Thyroid gland (tissue), 4 donors: ENCODE measurements at regions not wholly inside any gene's neighbourhood (a gene's known extent, or its start where the extent isn't known, plus 50 kb on each side); places are given as distances from the start of the nearest gene placed in this dataset.

Source experiments
- DNase-seq, 2 donors: peaks; one replicate each; pipeline ENCODE4 v3.0.0-alpha.2; 2019
- H3K27ac ChIP-seq, 3 donors: fragments of 200-600 bp; sonication (generic); 1 replicate in 2 of 3; 2 replicates in 1 of 3; pipeline ENCODE4 v1.5.1; 2016 to 2019; ENCODE audit warnings: mild to moderate bottlenecking in 1 of 3, moderate library complexity in 1 of 3
- H3K27me3 ChIP-seq: fragments of 200-600 bp; sonication (generic); one replicate; pipeline ENCODE4 v1.5.1; 2019
- H3K36me3 ChIP-seq, 2 donors: fragments of 200-600 bp; sonication (generic); one replicate each; pipeline ENCODE4 v1.5.1; 2016 to 2019
- H3K4me1 ChIP-seq, 2 donors: fragments of 200-600 bp; sonication (generic); one replicate each; pipeline ENCODE4 v1.5.1; 2017 to 2019
- H3K4me3 ChIP-seq, 3 donors: fragments of 200-600 bp; sonication (generic); replicated peaks in 1 of 3; 1 replicate in 2 of 3; 2 replicates in 1 of 3; pipeline ENCODE4 v1.5.1; 2016; ENCODE audit warnings: mild to moderate bottlenecking in 1 of 3
- H3K9me3 ChIP-seq: fragments of 200-600 bp; sonication (generic); one replicate; pipeline ENCODE4 v1.5.1; 2017
- CTCF ChIP-seq, 6 experiments: fragments of 200-600 bp in 3 of 6; fragments of 450-650 bp in 3 of 6; sonication (generic) in 3 of 6; IDR thresholded peaks; one replicate each; pipeline ENCODE4 v1.5.1; 2016 to 2019; ENCODE audit warnings: antibody characterized with exemption in 6 of 6, mild to moderate bottlenecking in 2 of 6, inconsistent platforms in 1 of 6, moderate library complexity in 1 of 6
- POLR2A ChIP-seq, 2 donors: fragments of 450-650 bp; IDR thresholded peaks; one replicate each; pipeline ENCODE4 v1.6.1; 2017; ENCODE audit warnings: antibody characterized with exemption in 2 of 2, mild to moderate bottlenecking in 2 of 2, moderate library complexity in 1 of 2
- WGBS, 2 donors: methylation state at CpG; one replicate each; pipeline ENCODE4 v1.1.5; 2017; 5-methylcytosine and 5-hydroxymethylcytosine counted together
- intact Hi-C: fragments of 100-400 bp; cut with DNase I; formaldehyde crosslinking; loops from one replicate; pipeline ENCODE4 v1.15.1; 2023

GRCh38 chr10:28822719-28823464 lies 145.6 kb downstream of the BAMBI start:
- H3K27ac ChIP-seq, result no peak overlapping the region
- 62 to 73% methylated on average over 12 of the region's 12 CpGs for WGBS, 2 donors
- H3K9me3 ChIP-seq, result no peaks in the 10 kb centered on the region
- no peak overlapping the region for H3K4me3 ChIP-seq
- H3K4me1 ChIP-seq, result peaks cover 0 to 3% of the 10 kb centered on the region in 2 donors
- no peaks in the 10 kb centered on the region for H3K36me3 ChIP-seq
- no peaks in the 10 kb centered on the region for H3K27me3 ChIP-seq
- DNase-seq, result no peak
- TF ChIP-seq POLR2A (IDR thresholded peaks at IDR 0.05) (no peak), CTCF (IDR thresholded peaks at IDR 0.05) (no peak)
- intact Hi-C loops, result no loop called here

- Histone ChIP-seq H3K4me3 (no peak overlapping the region), H3K9me3 (no peaks in the 10 kb centered on the region), H3K36me3 (no peaks in the 10 kb centered on the region), H3K4me1 (peaks cover 0 to 3% of the 10 kb centered on the region in 2 donors), H3K27ac (no peak overlapping the region), H3K27me3 (no peaks in the 10 kb centered on the region)
- DNase-seq, result no peak
- TF ChIP-seq POLR2A (IDR thresholded peaks at IDR 0.05) (no peak), CTCF (IDR thresholded peaks at IDR 0.05) (no peak)
- intact Hi-C loops, result no loop called here
- 62 to 66% methylated on average over 1 of the region's 1 CpG for WGBS, 2 donors
Observed at GRCh38 chr10:28823501-28824075, 146.3 kb downstream of the BAMBI start.

- H3K27ac ChIP-seq, result no peak overlapping the region
- 69 to 71% methylated on average over 4 of the region's 4 CpGs for WGBS, 2 donors
- TF ChIP-seq POLR2A (IDR thresholded peaks at IDR 0.05) (no peak), CTCF (IDR thresholded peaks at IDR 0.05) (no peak)
Observed at GRCh38 chr10:28833313-28833712, 156.0 kb downstream of the BAMBI start.

GRCh38 chr10:28836435-28836743 lies 159.1 kb downstream of the BAMBI start:
- Histone ChIP-seq H3K4me1 (no peaks in the 10 kb centered on the region), H3K9me3 (no peaks in the 10 kb centered on the region)
- no peak for DNase-seq

More at GRCh38 chr10:28833313-28833712, 156.0 kb downstream of the BAMBI start:
- intact Hi-C loops, result no loop called here
- DNase-seq, result no peak
- no peaks in the 10 kb centered on the region for H3K4me1 ChIP-seq
- H3K27me3 ChIP-seq, result no peaks in the 10 kb centered on the region
- H3K4me3 ChIP-seq, result no peak overlapping the region
- H3K9me3 ChIP-seq, result no peaks in the 10 kb centered on the region
- H3K36me3 ChIP-seq, result no peaks in the 10 kb centered on the region

More at GRCh38 chr10:28836435-28836743, 159.1 kb downstream of the BAMBI start:
- H3K36me3 ChIP-seq, result no peaks in the 10 kb centered on the region
- no peak overlapping the region for H3K27ac ChIP-seq
- TF ChIP-seq CTCF (IDR thresholded peaks at IDR 0.05) (no peak), POLR2A (IDR thresholded peaks at IDR 0.05) (no peak)
- intact Hi-C loops, result no loop called here
- no peaks in the 10 kb centered on the region for H3K27me3 ChIP-seq
- H3K4me3 ChIP-seq, result no peak overlapping the region
